BLaER1 treated with 17β-estradiol and CSF1 and Interleukin-3, amounts not matched to agents 10 nM and 100 nM (cell line): ENCODE measurements at regions not wholly inside any gene's neighbourhood (a gene's known extent, or its start where the extent isn't known, plus 50 kb on each side); places are given as distances from the start of the nearest gene placed in this dataset.

Source experiments
- H3K27ac ChIP-seq, 11 experiments: shearing (Covaris generic); formaldehyde crosslinking; 2 replicates each; pipeline ENCODE4 v1.8.1; 2022
- H3K27me3 ChIP-seq, 11 experiments: shearing (Covaris generic); formaldehyde crosslinking; 2 replicates each; pipeline ENCODE4 v1.8.1; 2022
- H3K36me3 ChIP-seq, 11 experiments: shearing (Covaris generic); formaldehyde crosslinking; 2 replicates each; pipeline ENCODE4 v1.8.1; 2022
- H3K4me1 ChIP-seq, 10 experiments: shearing (Covaris generic); formaldehyde crosslinking; 2 replicates each; pipeline ENCODE4 v1.8.1; 2022
- H3K4me2 ChIP-seq, 11 experiments: shearing (Covaris generic); formaldehyde crosslinking; 2 replicates each; pipeline ENCODE4 v1.8.1; 2022
- H3K4me3 ChIP-seq, 10 experiments: shearing (Covaris generic); formaldehyde crosslinking; 2 replicates each; pipeline ENCODE4 v1.8.1; 2022
- H3K9ac ChIP-seq, 11 experiments: shearing (Covaris generic); formaldehyde crosslinking; 2 replicates each; pipeline ENCODE4 v1.8.1; 2022
- H3K9me3 ChIP-seq, 11 experiments: shearing (Covaris generic); formaldehyde crosslinking; replicated peaks in 1 of 11; 2 replicates each; pipeline ENCODE4 v1.8.1; 2022
- H4K20me1 ChIP-seq, 11 experiments: shearing (Covaris generic); formaldehyde crosslinking; 2 replicates each; pipeline ENCODE4 v1.8.1; 2022
- Cebpa-rat ChIP-seq, 11 experiments: shearing (Covaris generic); IDR thresholded peaks; 2 replicates each; pipeline ENCODE4 v1.8.1; 2022

GRCh38 chr17:12277827-12278226 is 257.1 kb downstream of the MAP2K4 start:
- Histone ChIP-seq H3K4me1 (peaks cover 0 to 19% (median 3%) of the 10 kb centered on the region in 10 experiments; a peak in 9 of 20 replicates), H3K4me3 (no peak overlapping the region), H3K4me2 (peak overlapping the region in 2 of 11 experiments; percentile 65 to 74; a peak in 3 of 22 replicates), H3K36me3 (no peaks in the 10 kb centered on the region), H3K27me3 (no peaks in the 10 kb centered on the region), H4K20me1 (no peaks in the 10 kb centered on the region), H3K27ac (no peak overlapping the region), H3K9ac (no peak overlapping the region), H3K9me3 (peaks cover 11 to 19% (median 14%) of the 10 kb centered on the region in 11 experiments)
- no peak for TF ChIP-seq Cebpa-rat (IDR thresholded peaks at IDR 0.05)

GRCh38 chr17:12282056-12282455 is 261.4 kb downstream of the MAP2K4 start:
- no peak overlapping the region for H3K4me3 ChIP-seq
- H3K4me2 ChIP-seq, result no peak overlapping the region
- no peaks in the 10 kb centered on the region for H4K20me1 ChIP-seq
- peaks cover 0 to 9% (median 0%) of the 10 kb centered on the region in 10 experiments; a peak in 7 of 20 replicates for H3K4me1 ChIP-seq
- no peaks in the 10 kb centered on the region for H3K9me3 ChIP-seq
- no peaks in the 10 kb centered on the region for H3K36me3 ChIP-seq
- no peak for TF ChIP-seq Cebpa-rat (IDR thresholded peaks at IDR 0.05)
- H3K27ac ChIP-seq, result no peak overlapping the region
- H3K27me3 ChIP-seq, result no peaks in the 10 kb centered on the region
- no peak overlapping the region for H3K9ac ChIP-seq

GRCh38 chr17:12287953-12288352 is 267.3 kb downstream of the MAP2K4 start:
- Histone ChIP-seq H3K27ac (no peak overlapping the region), H3K4me2 (no peak overlapping the region), H3K36me3 (no peaks in the 10 kb centered on the region), H3K9ac (no peak overlapping the region), H3K4me1 (no peaks in the 10 kb centered on the region), H3K27me3 (no peaks in the 10 kb centered on the region), H4K20me1 (no peaks in the 10 kb centered on the region), H3K4me3 (no peak overlapping the region), H3K9me3 (0 out of 22 replicates have a peak, but pooled peaks cover 0 to 7% (median 0%) of the 10 kb centered on the region in 11 experiments)
- no peak for TF ChIP-seq Cebpa-rat (IDR thresholded peaks at IDR 0.05)

GRCh38 chr17:12290207-12290606 is 269.5 kb downstream of the MAP2K4 start:
- H3K4me1 ChIP-seq, result no peaks in the 10 kb centered on the region
- no peak for TF ChIP-seq Cebpa-rat (IDR thresholded peaks at IDR 0.05)
- H3K9me3 ChIP-seq, result 0 out of 22 replicates have a peak, but pooled peaks cover 0 to 7% (median 0%) of the 10 kb centered on the region in 11 experiments
- no peak overlapping the region for H3K4me2 ChIP-seq
- no peaks in the 10 kb centered on the region for H4K20me1 ChIP-seq
- H3K36me3 ChIP-seq, result no peaks in the 10 kb centered on the region
- no peaks in the 10 kb centered on the region for H3K27me3 ChIP-seq
- no peak overlapping the region for H3K27ac ChIP-seq
- no peak overlapping the region for H3K9ac ChIP-seq
- H3K4me3 ChIP-seq, result no peak overlapping the region

- Histone ChIP-seq H3K36me3 (no peaks in the 10 kb centered on the region), H3K4me1 (peaks cover 0 to 8% (median 0%) of the 10 kb centered on the region in 10 experiments; a peak in 8 of 20 replicates), H3K4me3 (no peak overlapping the region), H3K27me3 (no peaks in the 10 kb centered on the region), H3K4me2 (no peak overlapping the region), H3K9me3 (0 out of 22 replicates have a peak, but pooled peaks cover 0 to 4% (median 0%) of the 10 kb centered on the region in 11 experiments), H3K9ac (no peak overlapping the region), H3K27ac (no peak overlapping the region), H4K20me1 (no peaks in the 10 kb centered on the region)
- no peak for TF ChIP-seq Cebpa-rat (IDR thresholded peaks at IDR 0.05)
Measured at GRCh38 chr17:12296209-12296625, 275.5 kb downstream of the MAP2K4 start.

GRCh38 chr17:12301551-12301950 is 280.9 kb downstream of the MAP2K4 start:
- Histone ChIP-seq H3K27me3 (no peaks in the 10 kb centered on the region), H3K4me3 (no peak overlapping the region), H3K27ac (no peak overlapping the region), H3K9me3 (peaks cover 0 to 8% (median 0%) of the 10 kb centered on the region in 11 experiments; a peak in 3 of 22 replicates), H3K9ac (no peak overlapping the region), H3K4me2 (peak overlapping the region in 6 of 11 experiments; percentile 2 to 63 (median 29); a peak in 7 of 22 replicates), H3K4me1 (peaks cover 0 to 17% (median 2%) of the 10 kb centered on the region in 10 experiments; a peak in 8 of 20 replicates), H3K36me3 (no peaks in the 10 kb centered on the region), H4K20me1 (no peaks in the 10 kb centered on the region)
- no peak for TF ChIP-seq Cebpa-rat (IDR thresholded peaks at IDR 0.05)

- no peaks in the 10 kb centered on the region for H4K20me1 ChIP-seq
- TF ChIP-seq Cebpa-rat (IDR thresholded peaks at IDR 0.05), result no peak
- H3K9ac ChIP-seq, result no peak overlapping the region
- H3K9me3 ChIP-seq, result peaks cover 0 to 8% (median 0%) of the 10 kb centered on the region in 11 experiments; a peak in 3 of 22 replicates
- no peak overlapping the region for H3K27ac ChIP-seq
- H3K4me3 ChIP-seq, result no peak overlapping the region
- no peaks in the 10 kb centered on the region for H3K27me3 ChIP-seq
- peaks cover 0 to 17% (median 2%) of the 10 kb centered on the region in 10 experiments; a peak in 8 of 20 replicates for H3K4me1 ChIP-seq
- no peak overlapping the region for H3K4me2 ChIP-seq
- no peaks in the 10 kb centered on the region for H3K36me3 ChIP-seq
Measured at GRCh38 chr17:12302711-12303110, 282.0 kb downstream of the MAP2K4 start.

- no peaks in the 10 kb centered on the region for H3K36me3 ChIP-seq
- no peaks in the 10 kb centered on the region for H3K27me3 ChIP-seq
- no peaks in the 10 kb centered on the region for H4K20me1 ChIP-seq
- H3K9me3 ChIP-seq, result peaks cover 26 to 34% (median 31%) of the 10 kb centered on the region in 11 experiments
- no peak for TF ChIP-seq Cebpa-rat (IDR thresholded peaks at IDR 0.05)
- no peaks in the 10 kb centered on the region for H3K4me1 ChIP-seq
- no peak overlapping the region for H3K27ac ChIP-seq
- H3K4me2 ChIP-seq, result no peak overlapping the region
- H3K9ac ChIP-seq, result no peak overlapping the region
- no peak overlapping the region for H3K4me3 ChIP-seq
Measured at GRCh38 chr17:12310811-12311210, 290.1 kb downstream of the MAP2K4 start.

GRCh38 chr17:12312692-12313091 is 292.0 kb downstream of the MAP2K4 start:
- H3K27ac ChIP-seq, result no peak overlapping the region
- no peaks in the 10 kb centered on the region for H3K36me3 ChIP-seq
- H3K9ac ChIP-seq, result no peak overlapping the region
- peaks cover 26 to 34% (median 31%) of the 10 kb centered on the region in 11 experiments for H3K9me3 ChIP-seq
- H3K4me1 ChIP-seq, result no peaks in the 10 kb centered on the region
- H4K20me1 ChIP-seq, result no peaks in the 10 kb centered on the region
- TF ChIP-seq Cebpa-rat (IDR thresholded peaks at IDR 0.05), result no peak
- no peak overlapping the region for H3K4me3 ChIP-seq
- no peaks in the 10 kb centered on the region for H3K27me3 ChIP-seq
- H3K4me2 ChIP-seq, result no peak overlapping the region

GRCh38 chr17:12313786-12314185 is 293.1 kb downstream of the MAP2K4 start:
- no peak overlapping the region for H3K4me3 ChIP-seq
- no peaks in the 10 kb centered on the region for H3K27me3 ChIP-seq
- no peak overlapping the region for H3K27ac ChIP-seq
- no peak overlapping the region for H3K4me2 ChIP-seq
- H4K20me1 ChIP-seq, result no peaks in the 10 kb centered on the region
- no peak for TF ChIP-seq Cebpa-rat (IDR thresholded peaks at IDR 0.05)
- H3K9me3 ChIP-seq, result peaks cover 26 to 34% (median 31%) of the 10 kb centered on the region in 11 experiments
- no peaks in the 10 kb centered on the region for H3K4me1 ChIP-seq
- no peaks in the 10 kb centered on the region for H3K36me3 ChIP-seq
- no peak overlapping the region for H3K9ac ChIP-seq
